GM19397 (cell line): ENCODE measurements at regions not wholly inside any gene's neighbourhood (a gene's known extent, or its start where the extent isn't known, plus 50 kb on each side); places are given as distances from the start of the nearest gene placed in this dataset.
"Not testable (repeated sequence)": the region's sequence is repeated elsewhere in the genome, so short reads cannot be mapped to it uniquely, and the experiment has no call there.

ENCODE experiments used
- ATAC-seq: cut with Tn5 transposase; IDR thresholded peaks from one replicate; pipeline ENCODE4 v1.9.1; 2021; ENCODE audit warnings: mild to moderate bottlenecking, moderate library complexity; ENCODE audit not compliant: unreplicated experiment

- no peak for ATAC-seq
Measured at GRCh38 chr4:117661091-117662072, 372.9 kb upstream of the NDST3 start.

DNA sequence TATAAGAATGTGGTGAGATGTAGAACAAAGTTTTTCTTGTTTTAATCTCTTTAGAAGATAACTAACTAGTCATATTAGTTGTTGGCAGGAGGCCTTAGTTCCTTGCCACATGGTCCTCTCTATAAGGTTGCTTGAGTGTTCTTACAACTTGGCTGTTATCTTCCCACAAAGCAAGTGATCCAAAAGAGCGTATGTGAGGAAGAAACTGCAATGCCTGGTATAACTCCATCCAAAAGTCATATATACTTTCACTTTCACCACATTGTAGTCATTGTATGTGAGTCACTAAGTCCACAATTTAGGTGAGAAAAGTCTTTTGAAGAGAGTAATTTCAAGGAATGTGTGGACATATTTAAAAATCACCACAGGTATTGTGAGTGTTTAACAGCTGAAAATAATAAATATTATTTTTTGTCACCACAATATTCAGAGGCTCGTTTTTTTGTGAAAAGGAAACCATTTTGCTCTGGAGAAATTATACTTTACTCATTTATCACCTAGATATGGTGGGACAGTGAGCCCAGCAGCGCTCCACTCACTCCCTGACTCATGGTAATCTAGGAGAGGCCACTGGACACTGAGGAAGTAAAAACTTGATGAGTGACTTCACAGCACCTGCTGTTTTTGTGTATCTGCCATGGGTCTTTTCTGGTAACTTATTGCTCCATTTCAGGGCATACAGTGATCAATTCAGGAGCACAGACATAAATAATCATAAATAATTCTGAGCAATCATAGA is 369.4 kb upstream of the NDST3 start:
- no peak for ATAC-seq

- ATAC-seq = no peak
Measured at GRCh38 chr4:117676153-117676552, 358.1 kb upstream of the NDST3 start.

- ATAC-seq = no peak
Measured at GRCh38 chr4:117678861-117679260, 355.4 kb upstream of the NDST3 start.

DNA sequence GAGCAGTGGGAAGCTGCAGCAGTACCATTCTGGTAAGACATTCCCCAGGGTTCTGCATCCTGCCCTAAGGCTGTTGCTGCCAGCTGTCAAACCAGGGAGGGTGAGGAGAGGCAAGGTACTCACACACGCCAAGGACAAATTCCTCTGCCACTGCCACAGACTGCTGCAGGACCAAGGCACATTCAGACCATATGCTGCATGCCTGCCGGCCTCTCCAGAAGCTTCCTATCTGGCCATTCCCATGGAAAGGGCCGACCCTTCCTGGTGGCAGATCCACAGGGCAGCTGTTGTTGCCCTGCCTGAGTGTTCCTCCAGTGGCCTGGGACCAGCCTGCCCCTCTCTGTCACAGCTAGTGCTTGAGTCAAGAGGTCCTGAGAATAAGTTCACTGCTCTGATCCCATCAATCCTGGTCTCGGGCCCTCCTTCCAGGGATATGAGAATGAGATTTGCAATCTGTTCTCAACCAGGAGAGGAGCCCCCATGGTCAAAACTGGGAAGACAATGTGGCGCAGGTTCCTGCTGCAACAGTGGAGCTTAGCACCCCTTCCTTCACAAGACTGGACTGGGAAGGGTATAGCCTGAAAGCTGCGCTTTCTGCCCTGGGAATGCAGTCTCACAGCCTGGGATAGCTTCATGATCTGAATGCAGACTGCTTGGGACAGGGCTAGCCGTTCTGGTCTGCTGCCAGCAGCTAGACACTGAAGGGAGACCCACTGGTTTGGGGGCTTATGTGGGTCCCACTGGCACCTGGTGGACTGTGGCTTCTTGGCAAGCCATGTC is 342.5 kb upstream of the NDST3 start:
- ATAC-seq = no peak

GRCh38 chr4:117692538-117692937 is 341.7 kb upstream of the NDST3 start:
- no peak for ATAC-seq

DNA sequence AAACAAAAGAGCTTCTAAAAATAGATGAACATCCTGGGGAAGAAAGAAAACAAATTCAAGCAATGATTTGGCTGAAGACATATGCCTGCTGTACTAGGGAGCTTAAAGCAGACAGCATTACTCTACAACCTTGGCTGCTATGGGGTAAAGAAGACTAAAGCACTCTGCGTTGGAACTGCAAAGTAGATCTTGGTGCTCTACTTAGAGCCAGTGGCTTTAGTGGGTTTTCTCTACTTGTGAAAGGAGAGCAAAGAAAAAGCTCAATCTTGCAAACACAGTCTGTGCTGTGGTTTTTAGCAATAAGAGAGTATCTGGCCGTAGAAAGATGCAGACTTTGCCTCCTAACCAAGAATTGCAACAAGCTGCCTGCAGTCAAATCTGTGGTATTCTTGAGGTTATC is 334.7 kb upstream of the NDST3 start:
- no peak for ATAC-seq

DNA sequence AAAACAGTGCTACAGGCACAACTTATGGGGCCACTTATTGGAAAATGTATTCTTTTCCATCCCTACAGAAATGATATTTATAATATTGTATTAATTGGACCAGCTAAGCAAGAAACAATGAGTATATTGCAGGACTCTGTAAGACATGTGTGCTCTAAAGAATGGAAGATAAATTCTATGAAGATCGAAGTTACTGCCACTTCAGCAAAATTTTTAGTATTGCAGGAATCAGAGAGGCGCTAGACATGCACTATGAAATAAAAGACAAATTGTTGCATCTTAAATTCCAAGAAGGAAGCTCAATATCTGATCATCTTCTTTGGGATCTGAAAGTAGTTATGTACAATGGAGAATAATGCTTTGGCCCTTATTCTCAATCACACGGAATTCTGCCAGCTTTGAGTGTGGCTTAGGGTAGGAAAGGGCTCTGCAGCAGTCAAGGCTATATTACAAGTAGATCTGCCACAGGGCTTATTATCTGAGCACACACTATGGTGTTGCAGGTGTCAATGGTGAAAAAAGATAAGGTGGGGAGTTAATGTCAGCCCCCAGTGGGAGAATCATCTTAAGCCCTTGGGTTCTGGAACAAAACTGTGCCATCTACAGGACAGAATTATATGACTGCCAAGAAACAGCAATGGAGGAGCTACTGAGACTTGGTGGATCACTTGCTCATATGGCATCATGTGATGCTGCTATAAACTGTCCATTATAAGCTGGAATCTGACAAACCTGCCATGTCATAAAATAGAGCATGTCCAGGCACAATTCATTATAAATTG is 334.0 kb upstream of the NDST3 start:
- ATAC-seq = peak; percentile 58

- ATAC-seq = no peak
Measured at GRCh38 chr4:117702353-117702752, 331.9 kb upstream of the NDST3 start.

DNA sequence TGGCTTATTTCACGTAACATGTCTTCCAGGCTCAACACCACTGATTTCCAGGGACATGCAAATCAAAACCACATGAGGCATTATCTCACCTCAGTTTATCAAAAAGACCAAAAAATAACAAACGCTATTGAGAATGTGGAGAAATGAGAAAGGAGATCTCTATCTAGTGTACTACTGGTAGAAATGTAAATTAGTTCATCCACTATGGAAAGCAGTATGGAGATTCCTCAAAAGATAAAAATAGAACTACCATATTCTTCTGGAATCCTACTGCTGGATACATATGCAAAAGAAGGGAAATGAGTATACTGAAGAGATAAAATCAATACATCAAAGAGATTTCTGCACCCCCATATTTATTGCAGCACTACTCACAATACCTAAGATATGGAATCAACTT is 329.6 kb upstream of the NDST3 start:
- ATAC-seq = no peak

DNA sequence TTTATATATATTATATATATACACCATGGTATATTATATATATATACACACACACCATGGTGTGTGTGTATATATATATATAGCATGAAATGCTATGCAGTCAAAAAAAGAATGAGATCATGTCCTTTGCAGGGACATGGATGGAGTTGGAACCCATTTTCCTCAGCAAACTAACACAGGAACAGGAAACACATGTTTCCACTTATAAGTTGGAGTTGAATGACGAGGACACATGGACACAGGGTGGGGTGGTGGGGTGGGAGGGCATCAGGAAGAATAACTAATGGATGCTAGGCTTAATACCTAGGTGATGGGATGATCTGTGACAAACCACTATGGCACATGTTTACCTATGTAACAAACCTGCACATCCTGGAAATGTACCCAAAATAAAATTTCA is 293.6 kb upstream of the NDST3 start:
- no peak for ATAC-seq

DNA sequence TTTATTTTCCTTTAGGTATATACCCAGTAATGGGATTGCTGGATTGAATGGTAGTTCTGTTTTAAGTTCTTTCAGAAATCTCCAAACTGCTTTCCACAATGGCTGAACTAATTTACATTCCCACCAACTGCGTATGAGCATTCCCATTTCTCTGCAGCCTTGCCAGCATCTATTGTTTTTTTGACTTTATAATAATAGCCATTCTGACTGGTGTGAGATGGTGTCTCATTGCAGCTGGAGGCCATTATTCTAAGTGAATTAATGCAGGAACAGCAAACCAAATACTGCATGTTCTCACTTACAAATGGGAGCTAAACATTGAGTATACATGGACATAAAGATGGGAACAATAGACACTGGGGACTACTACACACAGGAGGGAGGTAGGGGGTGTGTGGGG is 288.9 kb upstream of the NDST3 start:
- ATAC-seq = not testable (repeated sequence)

- ATAC-seq = no peak
Measured at GRCh38 chr4:117755438-117755837, 278.8 kb upstream of the NDST3 start.

GRCh38 chr4:117768610-117769009 is 265.7 kb upstream of the NDST3 start:
- ATAC-seq = no peak

DNA sequence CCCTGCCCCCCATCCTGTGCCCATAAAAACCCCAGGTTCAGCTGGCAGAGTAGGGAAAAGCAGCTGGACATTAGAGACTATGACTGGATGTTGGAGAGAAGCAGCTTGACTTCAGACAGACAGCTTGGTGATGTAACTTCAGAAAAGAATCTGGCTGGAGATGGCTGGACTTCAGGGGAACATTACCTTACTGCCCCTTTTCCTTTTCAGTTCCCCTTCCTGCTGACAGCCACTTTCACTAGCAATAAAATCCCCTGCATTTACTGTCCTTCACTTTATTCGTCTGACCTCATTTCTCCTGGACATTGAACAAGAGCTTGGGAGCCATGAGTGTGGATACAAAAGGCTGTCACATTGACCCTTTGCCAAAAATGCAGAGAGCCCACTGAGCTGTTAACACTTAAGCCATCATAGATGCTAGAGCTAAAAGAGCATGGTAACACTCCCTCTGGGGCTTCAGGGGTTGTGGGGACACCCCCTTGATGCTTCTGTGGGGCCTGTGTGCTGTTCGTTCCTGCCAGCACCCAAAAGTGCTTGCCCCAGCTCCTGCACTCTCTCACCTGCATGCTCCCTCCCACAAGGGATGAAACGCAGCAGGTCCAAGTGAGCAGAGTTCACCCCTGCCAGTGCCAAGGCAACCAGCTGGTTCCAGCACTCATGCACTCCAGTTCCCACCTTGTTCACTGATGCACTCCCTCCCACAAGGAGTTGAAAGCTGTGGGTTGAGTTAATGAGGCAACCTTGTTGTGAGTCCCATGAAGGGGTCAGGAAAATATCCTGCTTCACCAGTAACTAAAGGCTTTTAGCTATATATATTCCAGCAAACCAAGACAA is 263.8 kb upstream of the NDST3 start:
- no peak for ATAC-seq

DNA sequence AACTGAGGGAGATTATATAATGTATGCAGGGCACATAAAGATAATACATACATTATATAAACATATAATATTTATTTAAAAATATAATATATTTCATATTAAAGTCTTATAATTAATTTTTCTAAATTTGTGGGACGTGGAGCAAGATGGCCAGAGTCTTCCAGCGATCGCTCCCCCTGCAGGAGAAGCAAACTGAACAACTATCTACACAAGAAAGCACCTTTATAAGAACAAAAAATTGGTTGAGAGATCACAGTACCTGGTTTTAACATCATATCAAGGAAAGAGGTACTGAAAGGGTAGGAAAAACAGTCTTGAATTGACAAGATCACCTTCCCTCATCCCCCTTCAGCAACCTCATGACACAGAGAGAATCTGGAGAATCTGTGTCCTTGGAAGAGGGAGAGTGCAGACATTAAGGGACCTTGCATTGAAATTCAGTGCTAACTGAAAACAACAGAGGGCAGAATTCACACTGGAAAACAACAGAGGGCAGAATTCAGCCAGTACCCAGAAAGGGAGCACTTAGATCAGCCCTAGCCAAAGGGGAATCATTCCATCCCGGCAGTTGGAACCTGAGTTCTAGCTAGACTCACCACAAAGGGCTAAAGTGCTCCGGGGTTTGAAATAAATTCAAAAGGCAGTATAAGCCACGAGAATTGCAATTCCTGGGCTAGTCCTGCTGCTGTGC is 262.5 kb upstream of the NDST3 start:
- no peak for ATAC-seq

DNA sequence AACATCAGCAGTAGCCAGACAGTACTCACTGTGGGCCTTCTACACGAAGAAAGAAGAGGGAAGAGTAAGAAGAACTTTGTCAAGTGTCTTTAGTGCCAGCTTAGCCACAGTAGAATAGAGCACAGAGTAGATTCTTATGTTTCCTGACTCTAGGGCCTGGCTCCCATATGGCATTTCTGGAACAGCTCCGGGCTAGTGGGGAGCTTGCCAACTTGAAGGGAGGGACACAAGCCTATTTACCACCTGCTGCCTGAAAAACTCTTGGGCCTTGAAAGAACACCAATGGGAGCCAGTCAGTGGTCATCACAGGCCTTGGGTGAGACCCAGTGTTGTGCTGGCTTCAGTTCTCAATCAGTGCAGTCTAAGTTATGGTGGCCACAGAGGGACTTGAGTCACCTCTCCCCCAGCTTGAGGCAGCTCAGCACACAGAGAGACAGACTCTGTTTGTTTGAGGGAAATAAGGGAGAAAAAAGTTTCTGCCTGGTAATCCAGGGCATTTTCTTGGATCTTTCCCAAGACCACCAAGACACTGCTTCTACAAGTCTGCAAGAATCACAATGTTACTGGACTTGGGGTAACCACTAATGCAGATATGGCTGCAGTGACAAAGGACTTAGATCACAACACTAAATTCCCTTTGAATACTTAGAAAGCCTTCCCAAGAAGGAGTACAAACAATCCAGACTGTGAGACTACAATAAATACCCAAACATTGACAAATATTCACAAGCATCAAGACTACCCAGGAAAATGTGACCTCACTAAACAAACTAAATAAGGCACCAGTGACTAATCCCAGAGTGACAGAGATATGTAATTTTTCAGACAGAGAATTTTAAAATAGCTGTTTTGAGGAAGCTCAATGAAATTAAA is 261.0 kb upstream of the NDST3 start:
- ATAC-seq = no peak

DNA sequence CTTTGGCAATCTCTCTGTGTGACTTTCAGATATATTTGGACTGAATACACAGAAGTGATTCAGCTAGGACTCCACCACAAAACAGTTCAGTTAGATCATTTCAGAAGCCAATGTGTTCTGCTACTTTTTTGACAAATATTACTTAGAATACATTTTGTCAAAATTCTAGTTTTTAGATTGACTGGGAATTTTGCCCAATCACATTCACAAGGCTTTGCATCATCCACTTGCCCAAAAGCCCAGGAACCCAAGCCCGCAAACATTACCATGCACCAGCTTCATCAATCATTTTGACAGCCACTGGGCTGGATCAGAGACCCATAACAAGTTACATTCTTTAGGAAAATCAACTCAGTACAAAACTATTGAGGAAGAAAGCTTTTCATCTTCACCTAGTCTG is 256.6 kb upstream of the NDST3 start:
- ATAC-seq = no peak
